Myocyte (in vitro differentiated cells): ENCODE measurements at regions not wholly inside any gene's neighbourhood (a gene's known extent, or its start where the extent isn't known, plus 50 kb on each side); places are given as distances from the start of the nearest gene placed in this dataset.
"Not testable (repeated sequence)": the region's sequence is repeated elsewhere in the genome, so short reads cannot be mapped to it uniquely, and the experiment has no call there.

Experiments used
- DNase-seq: peaks from one replicate; pipeline ENCODE4 v3.0.0-alpha.2; 2012; ENCODE audit warnings: low read depth

DNA sequence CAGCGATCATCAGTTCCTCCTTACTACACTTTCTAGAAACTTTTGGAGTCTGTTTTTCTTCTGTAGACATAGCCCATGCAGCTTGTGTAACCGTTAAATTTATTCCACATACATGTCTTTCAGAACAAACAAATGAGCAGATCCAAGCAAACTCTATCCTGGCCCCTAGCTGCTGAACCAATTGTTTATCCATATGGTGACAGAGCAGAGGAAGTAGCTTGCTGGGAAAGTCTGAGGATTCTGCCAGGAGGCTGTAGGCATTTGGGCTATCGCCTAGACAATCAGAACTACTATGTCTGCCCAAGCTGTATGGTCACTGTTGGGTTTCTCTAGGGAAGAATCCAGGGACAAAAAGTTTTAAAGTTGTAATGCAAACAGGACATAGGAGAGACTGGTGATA lies 343.7 kb downstream of the SPRY2 start:
- no peak for DNase-seq

DNA sequence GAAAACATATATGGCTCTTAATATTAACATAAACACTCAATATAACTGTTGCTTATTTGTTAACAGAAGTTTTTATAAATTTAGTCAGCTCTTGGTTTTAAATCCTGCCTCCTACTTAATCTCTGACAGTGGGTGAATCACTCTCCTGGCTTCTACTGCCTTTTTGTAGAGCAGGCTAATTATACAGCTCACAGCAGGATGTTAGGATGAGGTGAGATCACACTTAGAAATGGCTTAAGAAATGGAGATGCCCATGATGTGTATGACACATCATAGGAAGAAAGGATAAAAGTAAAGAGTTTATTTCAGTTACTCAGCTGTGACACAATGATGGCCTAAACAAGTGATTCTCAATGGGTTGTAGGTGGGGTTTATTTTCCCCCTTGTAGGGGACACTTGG lies 345.6 kb downstream of the SPRY2 start:
- DNase-seq: peak; percentile 68

DNA sequence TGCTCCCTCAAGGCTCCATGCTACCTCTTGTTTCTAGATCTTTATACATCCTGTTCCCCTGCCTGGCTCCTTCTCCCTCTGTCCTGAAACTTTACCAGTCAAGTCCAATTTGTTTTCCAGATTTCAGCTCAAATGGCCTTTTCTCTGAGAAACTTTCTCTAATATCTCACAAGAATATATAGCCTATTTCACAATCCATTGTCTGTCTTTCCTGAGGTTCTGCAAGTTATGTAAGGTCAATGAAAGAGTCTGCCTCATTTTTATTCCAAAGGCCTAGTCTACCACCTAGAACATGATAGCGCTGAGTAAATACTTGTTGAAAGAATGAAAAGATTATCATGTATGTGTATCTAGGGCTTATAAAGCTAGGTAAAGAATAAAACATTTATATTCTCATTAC lies 348.8 kb downstream of the SPRY2 start:
- DNase-seq: no peak

DNA sequence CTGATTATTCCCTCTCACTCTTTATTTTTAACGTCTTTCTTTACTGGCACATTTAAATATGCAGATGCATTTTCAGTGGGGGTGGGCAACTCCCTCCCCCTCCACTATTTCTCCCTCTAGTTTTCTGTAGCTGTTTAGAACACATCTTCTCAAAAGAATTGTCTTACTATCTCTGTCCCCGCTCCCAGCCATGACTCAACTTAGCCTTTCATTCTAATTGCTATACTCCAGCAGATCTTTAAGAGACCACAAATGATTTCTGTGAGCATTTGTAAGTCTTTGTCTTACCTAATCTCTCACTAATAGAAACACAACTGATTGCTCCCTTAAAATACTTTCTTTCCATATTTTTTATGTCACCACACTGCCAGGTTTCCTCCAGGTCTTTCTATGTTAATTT lies 350.9 kb downstream of the SPRY2 start:
- no peak for DNase-seq

DNA sequence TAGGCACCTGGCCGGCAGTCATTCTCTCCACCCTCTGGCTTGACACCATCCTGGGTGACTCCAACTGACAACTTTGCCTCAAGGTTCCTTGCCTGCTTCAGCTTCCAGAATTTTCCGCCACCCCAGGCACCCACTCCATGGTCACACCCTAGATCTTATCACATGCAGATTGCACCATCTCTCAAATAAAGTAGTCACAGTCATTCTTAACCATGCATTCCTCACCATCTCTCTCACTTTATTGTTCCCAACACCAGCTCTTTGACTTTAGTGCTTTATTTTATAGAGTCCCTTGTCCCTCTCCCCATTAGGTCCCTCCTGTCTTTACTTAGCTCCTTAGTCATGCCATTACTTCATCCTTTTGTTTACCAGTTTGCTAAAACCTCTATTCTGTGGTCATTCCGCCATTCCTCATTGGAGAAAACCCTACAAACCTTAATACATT lies 351.7 kb downstream of the SPRY2 start:
- no peak for DNase-seq

DNA sequence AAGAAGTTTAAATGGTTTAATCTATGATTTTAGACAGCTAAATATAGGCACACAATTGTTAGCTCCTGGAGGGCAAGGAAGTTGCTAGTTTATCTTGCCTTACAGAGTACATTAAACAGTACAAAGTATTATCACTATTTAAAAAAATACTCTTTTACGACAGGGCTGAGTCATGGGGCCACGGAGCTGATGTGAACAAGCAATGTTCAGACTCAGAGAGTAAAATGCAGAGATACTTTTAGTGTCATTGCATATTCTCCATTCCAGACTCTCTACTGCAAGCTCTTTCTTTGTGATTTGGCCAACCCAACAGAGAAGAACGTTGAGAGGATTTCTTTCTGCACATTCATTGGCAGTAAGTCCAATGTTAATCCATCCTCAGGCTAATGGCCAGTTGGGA lies 352.4 kb downstream of the SPRY2 start:
- DNase-seq: no peak

DNA sequence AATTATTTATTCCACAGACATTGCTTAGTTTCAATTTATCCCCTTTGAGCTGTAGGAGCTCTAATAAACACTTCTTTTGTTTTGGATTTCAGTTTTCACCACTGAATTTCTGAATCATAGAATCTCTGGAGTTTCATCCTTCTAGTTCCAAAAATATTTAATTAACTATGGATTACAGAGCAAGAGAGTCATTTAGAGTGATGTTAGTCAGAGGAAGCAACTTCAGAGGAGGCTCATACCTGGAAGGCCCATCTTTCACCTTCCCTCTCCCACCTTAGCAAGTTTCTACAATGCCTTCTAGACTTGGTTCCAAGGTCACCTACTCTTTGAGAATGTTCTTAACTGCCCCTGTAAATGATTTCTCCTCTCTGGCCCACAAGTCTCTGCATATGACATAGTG lies 353.2 kb downstream of the SPRY2 start:
- DNase-seq: no peak

DNA sequence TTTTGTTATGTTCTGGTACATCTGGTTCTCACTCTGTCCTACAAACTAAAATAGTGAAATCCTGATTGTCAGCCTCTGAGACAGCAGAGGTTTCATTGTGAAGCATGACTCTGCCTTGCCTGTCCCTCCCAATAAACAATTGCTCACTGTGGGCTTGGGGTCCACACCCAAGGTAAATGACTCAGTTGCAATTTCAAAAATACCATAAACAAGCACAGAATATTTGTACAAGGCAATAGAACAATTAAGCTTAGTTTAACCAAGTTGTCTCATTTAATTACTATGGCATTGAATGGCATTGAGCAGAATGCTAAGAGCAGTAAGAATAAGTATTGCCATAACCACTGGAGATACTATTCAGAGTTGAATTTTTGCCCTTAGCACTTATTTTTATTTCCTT lies 353.6 kb downstream of the SPRY2 start:
- no peak for DNase-seq

DNA sequence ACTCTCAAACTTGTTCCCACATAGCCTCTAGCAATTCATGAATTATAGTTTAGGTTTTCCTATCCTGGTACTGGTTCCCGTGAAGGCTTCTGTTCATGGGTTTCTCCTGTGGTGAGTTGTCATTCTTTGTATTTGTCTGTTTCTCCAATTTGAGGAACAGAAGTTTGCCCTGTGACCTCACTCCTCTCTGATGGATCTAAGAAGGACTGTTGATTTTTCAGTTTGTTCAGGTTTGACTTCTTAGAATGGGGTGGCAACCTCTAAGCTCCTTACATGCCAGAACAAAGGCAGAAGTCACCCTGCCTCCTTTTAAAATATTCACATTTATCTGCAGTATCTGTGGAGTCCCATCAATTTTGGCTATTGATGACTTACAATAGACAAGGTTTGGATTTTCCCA lies 354.0 kb downstream of the SPRY2 start:
- DNase-seq: no peak

DNA sequence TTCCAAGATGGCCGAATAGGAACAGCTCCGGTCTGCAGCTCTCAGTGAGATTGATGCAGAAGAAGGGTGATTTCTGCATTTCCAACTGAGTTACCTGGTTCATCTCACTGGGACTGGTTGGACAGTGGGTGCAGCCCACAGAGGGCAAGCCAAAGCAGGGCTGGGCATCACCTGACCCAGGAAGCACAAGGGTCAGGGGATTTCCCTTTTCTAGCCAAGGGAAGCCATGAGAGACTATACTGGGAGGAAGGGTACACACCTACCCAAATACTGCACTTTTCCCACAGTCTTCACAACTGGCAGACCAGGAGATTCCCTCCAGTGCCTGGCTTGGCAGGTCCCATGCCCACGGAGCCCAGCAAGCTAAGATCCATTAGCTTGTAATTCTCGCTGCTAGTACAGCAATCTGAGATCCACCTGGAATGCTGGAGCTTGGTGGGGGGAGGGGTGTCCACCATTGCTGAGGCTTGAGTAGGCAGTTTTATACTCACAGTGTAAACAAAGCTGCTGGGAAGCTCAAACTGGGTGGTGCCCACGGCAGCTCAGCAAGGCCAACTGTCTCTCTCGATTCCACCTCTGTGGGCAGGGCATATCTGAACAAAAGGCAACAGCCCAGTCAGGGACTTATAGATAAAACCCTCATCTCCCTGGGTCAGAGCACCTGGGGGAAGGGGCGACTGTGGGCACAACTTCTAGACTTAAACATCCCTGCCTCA lies 365.8 kb downstream of the SPRY2 start:
- DNase-seq: not testable (repeated sequence)

DNA sequence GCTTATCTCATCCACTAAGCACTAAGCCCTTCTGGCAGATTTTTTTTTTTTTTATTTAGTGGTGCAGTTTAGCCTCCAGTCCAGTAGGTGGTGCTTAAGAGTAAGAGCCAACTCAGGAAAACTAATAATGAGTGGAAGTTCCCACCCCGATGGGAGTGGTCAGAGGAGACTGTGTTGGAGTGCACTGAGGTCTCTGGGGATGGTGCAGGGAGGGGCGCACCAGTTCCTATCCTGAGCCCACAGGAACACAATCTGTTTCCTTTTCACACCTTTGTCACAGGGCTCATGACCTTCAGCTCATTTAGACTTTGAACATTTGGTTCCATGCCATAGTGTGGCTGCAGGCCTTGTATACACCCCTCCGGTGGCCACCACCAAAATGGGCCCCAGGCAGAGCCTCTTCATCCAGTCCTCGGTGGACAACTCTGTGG lies 367.4 kb downstream of the SPRY2 start:
- no peak for DNase-seq

DNA sequence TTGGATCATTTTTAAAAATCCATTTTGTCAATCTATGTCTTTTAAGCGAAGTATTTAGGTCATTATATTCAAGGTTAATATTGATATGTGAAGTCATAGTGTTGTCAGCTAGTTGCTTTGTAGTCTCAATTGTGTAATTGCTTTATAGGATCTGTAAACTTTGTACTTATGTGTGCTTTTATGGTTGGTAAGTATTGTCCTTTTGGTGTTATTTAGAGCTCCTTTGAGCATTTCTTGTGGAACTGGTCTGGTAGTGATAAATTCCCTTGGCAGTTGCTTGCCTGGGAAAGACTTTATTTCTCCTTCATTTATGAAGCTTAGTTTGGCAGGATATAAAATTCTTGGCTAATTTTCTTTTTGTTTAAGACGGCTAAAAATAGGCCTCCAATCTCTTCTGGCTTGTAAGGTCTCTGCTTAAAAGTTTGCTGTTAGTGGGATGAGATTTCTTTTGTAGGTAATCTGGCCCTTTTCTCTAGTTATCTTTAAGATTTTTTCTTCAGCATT lies 368.8 kb downstream of the SPRY2 start:
- no peak for DNase-seq

DNA sequence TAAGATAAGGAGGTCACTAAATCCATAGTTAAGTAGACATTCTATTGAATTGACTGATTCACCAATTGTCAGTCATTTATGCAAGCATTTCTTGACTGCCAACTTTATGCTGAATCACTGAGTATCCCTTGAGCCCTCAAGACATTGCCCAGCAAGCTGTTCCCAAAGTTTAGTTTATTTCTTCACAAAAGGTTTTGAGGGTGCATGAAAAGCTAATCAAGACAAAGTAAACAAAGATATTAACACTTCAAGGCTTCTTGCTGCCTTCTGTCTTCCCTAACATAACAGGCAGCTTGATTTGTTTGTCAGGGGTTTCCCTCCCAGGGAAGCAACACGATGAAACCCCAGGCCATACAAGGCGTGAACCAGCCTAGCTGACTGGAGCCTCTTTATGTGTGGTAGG lies 374.4 kb downstream of the SPRY2 start:
- DNase-seq: no peak

DNA sequence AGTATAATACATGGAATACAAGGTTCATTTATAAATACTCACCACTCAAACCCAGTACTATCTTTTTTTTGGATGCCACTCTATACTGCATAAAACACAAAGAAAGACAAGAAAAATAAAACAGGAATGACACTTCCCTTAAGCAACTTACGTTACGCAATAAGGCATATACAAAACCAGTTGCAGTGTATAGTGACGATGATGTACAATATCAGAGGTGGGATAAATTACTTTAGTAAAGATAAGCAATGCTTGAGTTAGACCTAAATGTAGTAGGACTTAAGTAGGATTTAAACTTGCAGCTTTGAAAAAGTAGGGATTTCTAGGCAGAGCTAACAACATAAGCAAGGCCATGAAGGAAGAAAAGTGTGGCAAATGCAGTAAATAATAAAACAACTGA lies 374.9 kb downstream of the SPRY2 start:
- no peak for DNase-seq

DNA sequence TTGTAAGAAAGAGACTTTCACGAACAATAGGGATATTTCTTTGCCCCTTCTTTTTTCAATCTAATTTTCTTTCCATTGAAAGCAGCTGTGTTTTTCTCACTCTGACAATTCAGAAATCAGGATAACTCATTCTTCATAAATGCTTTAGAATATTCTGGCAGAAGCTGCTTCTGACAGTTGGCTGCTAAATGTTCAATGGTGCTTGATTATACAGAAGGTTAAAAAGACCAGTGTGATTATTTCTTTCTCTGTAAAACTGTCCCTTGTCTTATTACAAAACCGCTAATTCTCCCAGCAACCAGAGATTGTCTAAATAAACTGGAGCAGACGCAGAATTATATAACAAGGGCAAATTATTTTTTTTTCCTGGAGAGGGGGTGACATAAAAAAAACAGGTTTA lies 394.4 kb downstream of the SPRY2 start:
- no peak for DNase-seq

DNA sequence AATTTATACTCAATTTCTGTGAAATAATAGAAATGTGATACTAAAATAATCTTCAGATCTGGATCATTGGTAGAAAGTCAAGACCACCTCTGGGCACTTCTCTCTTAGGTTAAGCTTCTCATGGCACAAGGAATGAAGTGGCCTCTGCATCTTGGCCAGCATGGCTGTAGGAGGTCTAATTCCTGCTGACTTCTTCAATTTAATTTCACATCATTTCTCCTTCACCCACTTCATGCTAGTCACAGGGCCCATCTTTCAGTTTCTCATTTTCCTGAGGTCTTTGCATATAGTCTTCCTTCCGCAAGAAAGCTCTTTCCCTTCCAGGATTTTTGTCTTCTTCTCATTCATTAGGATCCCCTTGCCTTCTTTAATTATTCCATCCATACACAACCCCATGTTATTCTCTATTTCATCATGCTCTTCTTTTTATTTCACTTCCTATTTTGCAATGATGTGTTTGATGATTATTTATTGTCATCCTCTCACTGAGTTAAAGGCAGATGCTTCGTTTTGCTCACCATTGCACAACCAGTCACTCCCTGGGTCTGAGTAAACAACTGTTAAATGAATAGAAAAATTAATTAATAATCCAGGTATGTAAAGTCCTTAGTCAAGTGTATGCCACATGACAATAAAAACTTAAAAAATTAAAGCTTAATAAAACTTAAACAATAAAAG lies 397.4 kb downstream of the SPRY2 start:
- DNase-seq: no peak

DNA sequence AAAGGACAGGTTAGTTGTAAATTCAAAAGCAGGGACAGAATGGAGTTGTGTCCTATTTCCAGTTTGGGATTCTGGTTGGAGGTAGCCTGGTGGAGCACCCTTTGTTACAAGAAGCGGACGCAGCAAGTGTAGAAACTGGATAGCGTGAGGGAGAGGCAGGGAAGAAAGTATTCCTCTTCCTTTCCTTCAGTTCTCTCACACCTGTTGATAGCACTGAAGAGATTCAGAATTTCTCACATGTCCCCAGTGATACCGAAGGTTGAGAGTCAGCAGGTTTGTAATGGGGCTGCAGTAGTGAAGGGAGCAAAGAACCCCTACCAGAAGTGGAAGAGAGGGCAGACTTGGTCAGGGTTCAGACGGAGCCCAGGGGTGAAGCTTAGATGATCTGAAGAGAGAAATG lies 399.2 kb downstream of the SPRY2 start:
- DNase-seq: no peak

DNA sequence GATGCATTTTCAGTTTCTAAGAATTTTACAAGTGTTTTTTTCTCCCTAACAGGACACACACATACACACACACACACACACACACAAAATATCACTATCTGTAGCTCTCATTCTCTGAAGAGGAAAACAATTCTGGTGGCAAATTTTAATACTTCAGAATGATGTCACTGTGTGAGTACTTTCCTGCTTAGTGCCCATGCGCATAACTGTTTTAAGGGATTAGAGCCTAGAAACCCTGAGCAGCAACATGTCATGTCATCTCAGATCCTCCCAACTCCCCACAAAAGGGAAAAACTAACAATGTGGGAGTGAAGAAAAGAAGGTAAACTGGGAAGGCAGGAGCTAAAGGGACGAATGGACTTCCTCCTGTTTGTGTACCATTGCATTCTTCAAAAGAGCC lies 401.2 kb downstream of the SPRY2 start:
- no peak for DNase-seq

DNA sequence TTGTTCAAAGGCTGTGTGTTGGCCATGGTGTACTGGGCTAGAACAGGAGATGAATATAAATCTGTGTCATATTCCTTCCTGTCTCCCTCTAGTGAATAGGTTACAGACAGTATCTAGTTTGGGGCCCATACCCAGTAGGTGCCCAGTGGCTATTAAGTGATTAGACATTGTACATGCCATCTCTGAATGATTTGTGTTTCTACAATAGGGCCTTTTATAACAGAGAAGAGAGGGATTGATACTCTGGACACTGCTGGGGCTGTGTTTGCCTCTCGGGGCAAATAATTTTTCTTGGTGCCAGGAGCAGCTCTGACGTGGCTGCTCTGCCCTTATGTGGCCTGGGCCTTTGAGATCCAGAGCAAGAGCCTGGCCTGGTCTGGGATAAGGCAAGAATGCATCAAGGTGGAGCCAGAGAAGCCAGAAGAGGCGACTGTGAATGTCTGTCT lies 403.1 kb downstream of the SPRY2 start:
- no peak for DNase-seq

DNA sequence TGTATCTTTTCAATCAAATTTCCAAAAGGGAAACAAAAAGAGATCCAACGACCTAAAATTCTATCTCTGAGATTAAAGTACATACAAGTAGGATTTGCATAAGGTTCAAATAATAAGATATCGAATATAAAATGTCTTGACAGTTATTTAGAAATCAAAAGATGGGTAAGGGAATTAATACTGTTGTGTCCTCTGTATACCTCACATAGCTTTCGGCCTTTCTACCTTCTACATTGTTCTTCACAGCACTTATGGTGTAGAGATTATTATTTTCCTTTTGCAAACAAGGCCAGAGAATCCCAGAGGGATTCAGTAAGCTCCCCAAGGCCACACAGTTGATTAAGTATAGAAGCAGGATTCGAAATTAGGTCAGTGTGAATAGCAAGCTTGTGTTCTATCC lies 403.6 kb downstream of the SPRY2 start:
- no peak for DNase-seq

DNA sequence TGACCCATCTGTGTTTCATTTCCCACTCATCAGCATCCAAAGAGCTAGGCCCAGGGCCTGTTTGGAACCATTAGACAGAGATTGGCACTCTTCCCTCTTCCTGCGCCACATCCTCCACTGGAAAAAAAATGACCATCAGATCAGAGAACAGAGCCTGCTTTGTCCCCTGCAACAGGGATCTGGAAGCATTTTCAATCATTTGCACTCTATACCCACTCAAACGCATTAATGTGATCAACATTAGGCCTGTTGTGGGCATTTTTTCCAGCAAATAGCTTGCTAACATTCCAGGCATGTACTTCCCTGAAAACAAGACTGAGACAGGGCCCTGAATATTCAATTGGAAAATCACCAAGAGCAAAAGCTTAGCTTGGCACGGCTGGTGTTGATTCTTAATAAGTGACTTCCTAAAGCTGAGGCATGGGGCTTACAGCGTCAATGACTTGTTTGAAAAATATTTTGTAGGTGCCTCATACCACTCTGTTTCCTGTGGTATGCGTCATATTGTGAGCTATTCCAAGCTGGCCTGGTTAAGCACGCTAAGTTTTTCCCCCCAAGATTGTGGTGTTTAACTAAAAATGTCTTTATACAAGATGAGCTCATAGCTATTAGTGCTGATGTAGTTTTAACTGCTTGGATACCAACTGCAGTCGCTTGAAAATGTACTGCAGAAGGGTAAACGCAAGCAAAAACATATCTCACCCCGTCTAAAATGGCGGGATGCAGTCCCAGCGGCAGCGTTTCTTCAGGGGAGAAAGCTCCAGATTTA lies 404.4 kb downstream of the SPRY2 start:
- DNase-seq: peak; percentile 96

DNA sequence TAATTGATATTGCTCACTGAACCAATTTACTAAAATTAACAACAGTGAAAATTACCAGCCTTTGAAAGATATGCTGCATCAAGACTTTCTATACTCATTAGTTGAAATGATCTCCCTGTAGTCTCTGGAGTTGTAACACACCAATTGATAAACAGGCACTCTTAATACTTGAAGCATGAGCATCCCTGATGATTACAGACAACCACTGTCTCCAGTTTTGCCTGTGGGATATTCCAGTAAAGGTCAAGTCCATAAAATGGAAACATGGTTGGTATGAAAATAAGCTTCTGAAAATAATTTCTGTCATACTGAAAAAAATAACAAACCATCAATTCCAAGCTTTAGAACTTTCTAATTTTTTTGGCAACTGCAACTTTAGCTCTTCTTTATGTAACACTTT lies 405.8 kb downstream of the SPRY2 start:
- DNase-seq: no peak
